K562 (cell line): ENCODE measurements at regions not wholly inside any gene's neighbourhood (a gene's known extent, or its start where the extent isn't known, plus 50 kb on each side); places are given as distances from the start of the nearest gene placed in this dataset.

Experiments
- BACH1 ChIP-seq: fragments of 200-800 bp; sonication (Bioruptor generic); IDR thresholded peaks from 2 replicates; pipeline ENCODE4 v1.6.1; 2016; ENCODE audit warnings: missing genetic modification characterization, missing compliant biosample characterization
- DDX20 ChIP-seq: fragments of 450-650 bp; IDR thresholded peaks from 2 replicates; pipeline ENCODE4 v1.6.1; 2016; ENCODE audit warnings: missing genetic modification characterization, low read depth, mild to moderate bottlenecking, missing compliant biosample characterization, moderate library complexity
- JUN ChIP-seq, 2 experiments: sonication (generic) in 1 of 2; formaldehyde crosslinking in 1 of 2; IDR thresholded peaks; 2 replicates each; pipeline versions ENCODE4 v1.6.1 to v1.8.0; 2012 to 2022; ENCODE audit warnings: borderline replicate concordance in 2 of 2, mild to moderate bottlenecking in 2 of 2, improper control_type of control experiment in 1 of 2, low read depth in 1 of 2, low read length in 1 of 2, missing genetic modification reagents in 1 of 2
- NR4A1 ChIP-seq, 2 experiments: fragments of 250-450 bp in 1 of 2; fragments of 450-650 bp in 1 of 2; sonication (Bioruptor Pico) in 1 of 2; IDR thresholded peaks; 2 replicates each; pipeline versions ENCODE4 v1.4.0 to v1.6.1; 2016 to 2020; ENCODE audit warnings: mild to moderate bottlenecking in 2 of 2, missing compliant biosample characterization in 1 of 2, missing genetic modification characterization in 1 of 2, moderate library complexity in 1 of 2
- NRF1 ChIP-seq, 2 experiments: fragments of 450-650 bp; IDR thresholded peaks in 1 of 2; conservative IDR thresholded peaks in 1 of 2; 2 replicates each; pipeline ENCODE4 v1.6.1; 2014; ENCODE audit warnings: mild to moderate bottlenecking in 2 of 2
- RAD51 ChIP-seq: fragments of 450-650 bp; IDR thresholded peaks from 2 replicates; pipeline ENCODE4 v1.7.1; 2016; ENCODE audit warnings: low read depth, mild to moderate bottlenecking, borderline replicate concordance
- SRSF7 ChIP-seq: fragments of 200-400 bp; formaldehyde crosslinking; optimal IDR thresholded peaks from 2 replicates; pipeline ENCODE3; 2017; ENCODE audit warnings: mild to moderate bottlenecking, low read depth, low read length
- ZNF165 ChIP-seq: fragments of 250-450 bp; sonication (Bioruptor Pico); IDR thresholded peaks from 2 replicates; pipeline ENCODE4 v1.4.0; 2020; ENCODE audit warnings: borderline replicate concordance
- ZNF589 ChIP-seq: fragments of 200-800 bp; sonication (Bioruptor generic); IDR thresholded peaks from 2 replicates; pipeline ENCODE4 v1.6.1; 2016; ENCODE audit warnings: low read depth, missing genetic modification characterization, missing compliant biosample characterization
- TF ChIP-seq, protein P1 (sequence below): fragments of 250-450 bp; sonication (Bioruptor Pico); IDR thresholded peaks from 2 replicates; pipeline ENCODE4 v1.5.0; 2021; ENCODE audit warnings: mild to moderate bottlenecking, moderate library complexity
- TF ChIP-seq, protein P2 (sequence below): sonication (generic); formaldehyde crosslinking; IDR thresholded peaks from 2 replicates; pipeline ENCODE4 v1.8.0; 2023; ENCODE audit warnings: mild to moderate bottlenecking, missing genetic modification reagents

DNA sequence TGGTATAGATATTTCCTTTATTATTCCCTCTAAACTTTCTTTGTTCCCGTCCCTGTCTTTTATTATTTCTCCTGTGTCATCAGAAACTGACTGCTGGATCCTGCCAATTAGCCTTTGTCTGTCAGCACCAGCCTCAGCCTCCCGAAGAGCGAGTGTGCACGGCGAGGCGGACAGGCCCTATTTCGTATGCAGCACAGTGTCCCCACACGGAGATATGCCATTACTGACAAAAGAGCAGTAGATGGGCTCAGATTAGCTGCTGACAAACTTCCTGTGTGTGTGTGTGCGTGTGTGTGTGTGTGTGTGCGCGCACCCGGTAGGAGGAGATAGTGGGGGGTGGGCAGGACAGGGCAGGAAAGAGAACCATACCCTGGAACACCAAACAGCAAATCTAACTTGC lies 99.5 kb upstream of the ZFP64 start (continued):
- TF ChIP-seq, protein P1, sequence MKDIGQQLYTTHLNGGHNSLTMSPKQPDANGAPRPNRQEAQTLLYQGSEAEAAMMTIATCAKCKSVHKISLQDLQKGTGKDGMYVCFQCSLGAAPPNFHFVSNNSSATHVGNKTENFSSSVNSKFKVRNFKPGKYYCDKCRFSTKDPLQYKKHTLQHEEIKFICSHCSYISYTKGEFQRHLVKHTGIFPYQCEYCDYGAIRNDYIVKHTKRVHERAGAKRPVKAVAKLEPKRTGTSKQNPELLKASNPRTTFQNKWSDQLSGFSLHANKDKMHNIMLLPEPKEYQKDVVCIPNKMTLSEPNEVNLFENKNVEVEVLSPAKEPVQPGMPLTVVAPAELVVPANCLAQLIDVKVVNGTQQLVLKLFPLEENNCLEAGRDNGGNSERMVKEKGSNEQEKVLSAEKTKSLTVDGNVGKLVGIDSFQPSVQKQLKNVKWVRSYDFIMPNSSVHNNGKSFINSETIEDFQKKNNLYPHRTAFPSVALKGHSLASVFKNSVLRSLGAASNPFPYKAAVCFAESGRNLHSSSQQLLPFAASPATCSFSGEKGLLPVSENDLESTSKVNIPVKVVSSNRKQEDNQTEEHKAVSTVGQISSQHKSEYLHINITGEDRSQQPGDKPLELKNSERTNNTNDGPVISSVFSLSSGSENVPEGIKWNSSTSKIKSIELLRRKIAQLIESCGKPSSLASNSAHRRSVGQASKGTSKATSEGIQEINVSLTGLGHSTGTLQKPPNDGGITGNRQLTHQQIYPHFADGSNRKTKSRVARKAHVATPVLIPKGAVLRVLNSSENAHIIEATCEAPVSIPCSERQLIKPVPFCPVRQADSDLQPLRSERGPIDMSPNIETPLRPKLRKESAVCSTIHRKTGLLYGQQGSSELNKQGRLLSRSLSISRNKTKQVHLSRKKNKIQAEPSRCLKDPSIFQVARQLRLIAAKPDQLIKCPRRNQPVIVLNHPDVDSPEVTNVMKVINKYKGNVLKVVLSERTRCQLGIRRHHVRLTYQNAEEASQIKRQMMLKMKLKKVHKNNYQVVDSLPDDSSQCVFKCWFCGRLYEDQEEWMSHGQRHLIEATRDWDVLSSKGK (CRISPR knock-in tag): no peak
- TF ChIP-seq JUN (IDR thresholded peaks at IDR 0.05; ENCODE audit: borderline replicate concordance, low read depth, low read length): no peak
- no peak for TF ChIP-seq JUN (CRISPR knock-in tag; IDR thresholded peaks at IDR 0.05; ENCODE audit: borderline replicate concordance)
- TF ChIP-seq ZNF589 (CRISPR knock-in tag): 0 out of 2 replicates have a peak, but pooled peaks have one; percentile 49
- TF ChIP-seq NRF1 (conservative IDR thresholded peaks at IDR 0.05 in 1 of 2, IDR thresholded peaks at IDR 0.05 in 1 of 2): peak; percentile 29 to 49; a peak in 3 of 4 replicates
- no peak for TF ChIP-seq NR4A1 (CRISPR knock-in tag; IDR thresholded peaks at IDR 0.05)
- TF ChIP-seq NR4A1 (tag; IDR thresholded peaks at IDR 0.05): no peak
- TF ChIP-seq, protein P2, sequence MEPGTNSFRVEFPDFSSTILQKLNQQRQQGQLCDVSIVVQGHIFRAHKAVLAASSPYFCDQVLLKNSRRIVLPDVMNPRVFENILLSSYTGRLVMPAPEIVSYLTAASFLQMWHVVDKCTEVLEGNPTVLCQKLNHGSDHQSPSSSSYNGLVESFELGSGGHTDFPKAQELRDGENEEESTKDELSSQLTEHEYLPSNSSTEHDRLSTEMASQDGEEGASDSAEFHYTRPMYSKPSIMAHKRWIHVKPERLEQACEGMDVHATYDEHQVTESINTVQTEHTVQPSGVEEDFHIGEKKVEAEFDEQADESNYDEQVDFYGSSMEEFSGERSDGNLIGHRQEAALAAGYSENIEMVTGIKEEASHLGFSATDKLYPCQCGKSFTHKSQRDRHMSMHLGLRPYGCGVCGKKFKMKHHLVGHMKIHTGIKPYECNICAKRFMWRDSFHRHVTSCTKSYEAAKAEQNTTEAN: no peak
- no peak for TF ChIP-seq DDX20 (tag)
- TF ChIP-seq SRSF7: no peak
- no peak for TF ChIP-seq RAD51
- TF ChIP-seq BACH1 (tag): no peak
- TF ChIP-seq ZNF165 (CRISPR knock-in tag): no peak
